Endothelial cell (in vitro differentiated cells): ENCODE measurements at regions not wholly inside any gene's neighbourhood (a gene's known extent, or its start where the extent isn't known, plus 50 kb on each side); places are given as distances from the start of the nearest gene placed in this dataset.

Source experiments
- DNase-seq: peaks from one replicate; pipeline ENCODE4 v3.0.0; 2021; ENCODE audit warnings: low spot score
- H3K27ac Mint-ChIP-seq: one replicate; pipeline ENCODE4 v1.8.0; 2021; ENCODE audit warnings: mixed read lengths, inconsistent platforms; ENCODE audit not compliant: unreplicated experiment
- H3K27me3 Mint-ChIP-seq: one replicate; pipeline ENCODE4 v1.8.0; 2021; ENCODE audit warnings: mild to moderate bottlenecking, moderate library complexity, mixed read lengths, inconsistent platforms; ENCODE audit not compliant: unreplicated experiment
- H3K36me3 Mint-ChIP-seq: one replicate; pipeline ENCODE4 v1.8.0; 2021; ENCODE audit warnings: mild to moderate bottlenecking, low read depth, mixed read lengths, inconsistent platforms; ENCODE audit not compliant: unreplicated experiment
- H3K4me1 Mint-ChIP-seq: one replicate; pipeline ENCODE4 v1.8.0; 2021; ENCODE audit warnings: mild to moderate bottlenecking, mixed read lengths, inconsistent platforms; ENCODE audit not compliant: unreplicated experiment
- H3K4me3 Mint-ChIP-seq: one replicate; pipeline ENCODE4 v1.8.0; 2021; ENCODE audit warnings: mild to moderate bottlenecking, mixed read lengths, inconsistent platforms; ENCODE audit not compliant: unreplicated experiment
- H3K9me3 Mint-ChIP-seq: one replicate; pipeline ENCODE4 v1.8.0; 2021; ENCODE audit warnings: mixed read lengths, inconsistent platforms; ENCODE audit not compliant: unreplicated experiment
- CTCF ChIP-seq: fragments of 200-600 bp; sonication (generic); IDR thresholded peaks from one replicate; pipeline ENCODE4 v1.5.0; 2021; ENCODE audit warnings: antibody characterized with exemption; ENCODE audit not compliant: unreplicated experiment

GRCh38 chr5:3288325-3288724, 307.3 kb upstream of the IRX1 start:
- H3K4me1 Mint-ChIP-seq: no peaks in the 10 kb centered on the region
- no peaks in the 10 kb centered on the region for H3K36me3 Mint-ChIP-seq
- H3K4me3 Mint-ChIP-seq: no peak overlapping the region
- H3K27ac Mint-ChIP-seq: no peak overlapping the region
- no peaks in the 10 kb centered on the region for H3K27me3 Mint-ChIP-seq
- no peak for DNase-seq
- no peak for TF ChIP-seq CTCF
- H3K9me3 Mint-ChIP-seq: no peaks in the 10 kb centered on the region

GRCh38 chr5:3287516-3287915, 308.1 kb upstream of the IRX1 start:
- H3K27me3 Mint-ChIP-seq: peaks cover 5% of the 10 kb centered on the region
- no peak overlapping the region for H3K4me3 Mint-ChIP-seq
- no peaks in the 10 kb centered on the region for H3K4me1 Mint-ChIP-seq
- no peak overlapping the region for H3K27ac Mint-ChIP-seq
- no peak for TF ChIP-seq CTCF
- H3K9me3 Mint-ChIP-seq: peaks cover 6% of the 10 kb centered on the region
- DNase-seq: no peak
- peaks cover 4% of the 10 kb centered on the region for H3K36me3 Mint-ChIP-seq

GRCh38 chr5:3285621-3286020, 310.0 kb upstream of the IRX1 start:
- H3K9me3 Mint-ChIP-seq: peaks cover 6% of the 10 kb centered on the region
- H3K4me3 Mint-ChIP-seq: no peak overlapping the region
- peaks cover 8% of the 10 kb centered on the region for H3K27me3 Mint-ChIP-seq
- no peaks in the 10 kb centered on the region for H3K4me1 Mint-ChIP-seq
- no peak for DNase-seq
- TF ChIP-seq CTCF: no peak
- H3K27ac Mint-ChIP-seq: no peak overlapping the region
- peaks cover 8% of the 10 kb centered on the region for H3K36me3 Mint-ChIP-seq

- Mint-ChIP-seq H3K4me3 (no peak overlapping the region), H3K4me1 (no peaks in the 10 kb centered on the region), H3K27ac (no peak overlapping the region), H3K27me3 (peaks cover 9% of the 10 kb centered on the region), H3K9me3 (peaks cover 6% of the 10 kb centered on the region), H3K36me3 (peaks cover 8% of the 10 kb centered on the region)
- no peak for DNase-seq
- TF ChIP-seq CTCF: no peak
These were observed 311.1 kb upstream of the IRX1 start for GRCh38 chr5:3284506-3284905.

- Mint-ChIP-seq H3K4me1 (no peaks in the 10 kb centered on the region), H3K9me3 (peaks cover 6% of the 10 kb centered on the region), H3K4me3 (no peak overlapping the region), H3K36me3 (peaks cover 8% of the 10 kb centered on the region), H3K27me3 (peaks cover 9% of the 10 kb centered on the region), H3K27ac (no peak overlapping the region)
- no peak for DNase-seq
- TF ChIP-seq CTCF: no peak
These were observed 312.8 kb upstream of the IRX1 start for GRCh38 chr5:3282841-3283240.
